ENCODE measurements at regions not wholly inside any gene's neighbourhood (a gene's known extent, or its start where the extent isn't known, plus 50 kb on each side); places are given as distances from the start of the nearest gene placed in this dataset.

GRCh38 chr9:108072740-108073139 is 583.2 kb upstream of the KLF4 start:
- DNase-seq (ENCODE audit: low spot score) (no peak), ATAC-seq (no peak), FAIRE-seq (no peak)
- Histone ChIP-seq H3K4me2 (ENCODE audit: low read depth, low read length) (no peak overlapping the region), H3K36me3 (replicated peaks in 1 of 2; ENCODE audit: control insufficient read depth in 1 of 2, insufficient read depth in 2 of 2, low read length in 2 of 2) (no peaks in the 10 kb centered on the region), H3K4me1 (ENCODE audit: insufficient read depth, low read length) (no peaks in the 10 kb centered on the region), H2AFZ (ENCODE audit: low read length) (no peak overlapping the region), H4K20me1 (ENCODE audit: insufficient read depth, low read length) (no peaks in the 10 kb centered on the region), H3K9me3 (ENCODE audit: low read length) (no peaks in the 10 kb centered on the region), H3K4me3 (replicated peaks in 1 of 3; ENCODE audit: insufficient read depth in 1 of 3, low read depth in 2 of 3, low read length in 3 of 3) (no peak overlapping the region), H3K27ac (ENCODE audit: extremely low read length, insufficient read depth, low read length) (no peak overlapping the region), H3K9ac (ENCODE audit: insufficient read depth, low read depth, low read length) (no peak overlapping the region), H3K79me2 (ENCODE audit: insufficient read depth, low read length) (no peaks in the 10 kb centered on the region), H3K27me3 (ENCODE audit: control insufficient read depth in 1 of 2, insufficient read depth in 2 of 2, low read length in 2 of 2) (peaks cover 0 to 4% of the 10 kb centered on the region in 2 experiments; a peak in 2 of 5 replicates)
- intact Hi-C loops (cut with micrococcal nuclease; ENCODE audit: unreplicated experiment) (no loop called here), in situ Hi-C loops (cut with HindIII; ENCODE audit: extremely low pct_ligation_motif_present, low pct_unique_long_range_greater_than_20kb) (no loop called here)
- BruUV-seq (replicated peaks) = no TSS peak
- no peak for TF ChIP-seq GFI1 (CRISPR knock-in tag; IDR thresholded peaks at IDR 0.05; ENCODE audit: borderline replicate concordance)
- TF ChIP-seq ZIK1 (CRISPR knock-in tag; IDR thresholded peaks at IDR 0.05; ENCODE audit: borderline replicate concordance, low read depth) = no peak
- CTCF ChIA-PET (ENCODE audit: low intra/inter-chr PET ratio, low total read pairs) = no interaction called here
- POLR2A ChIA-PET = no interaction called here
- WGBS (ENCODE audit: low lambda C conversion rate) = 86% methylated on average over 6 of the region's 6 CpGs

GRCh38 chr9:108070861-108071260 is 581.3 kb upstream of the KLF4 start:
- FAIRE-seq (no peak), ATAC-seq (no peak), DNase-seq (ENCODE audit: low spot score) (no peak)
- BruUV-seq (replicated peaks) = no TSS peak
- CTCF ChIA-PET (ENCODE audit: low intra/inter-chr PET ratio, low total read pairs) = no interaction called here
- Histone ChIP-seq H3K79me2 (ENCODE audit: insufficient read depth, low read length) (no peaks in the 10 kb centered on the region), H3K9me3 (ENCODE audit: low read length) (no peaks in the 10 kb centered on the region), H3K36me3 (replicated peaks in 1 of 2; ENCODE audit: control insufficient read depth in 1 of 2, insufficient read depth in 2 of 2, low read length in 2 of 2) (no peaks in the 10 kb centered on the region), H4K20me1 (ENCODE audit: insufficient read depth, low read length) (no peaks in the 10 kb centered on the region), H3K27me3 (ENCODE audit: control insufficient read depth in 1 of 2, insufficient read depth in 2 of 2, low read length in 2 of 2) (no peaks in the 10 kb centered on the region), H3K4me3 (replicated peaks in 1 of 3; ENCODE audit: insufficient read depth in 1 of 3, low read depth in 2 of 3, low read length in 3 of 3) (no peak overlapping the region), H3K4me2 (ENCODE audit: low read depth, low read length) (no peak overlapping the region), H3K9ac (ENCODE audit: insufficient read depth, low read depth, low read length) (no peak overlapping the region), H2AFZ (ENCODE audit: low read length) (no peak overlapping the region), H3K4me1 (ENCODE audit: insufficient read depth, low read length) (no peaks in the 10 kb centered on the region), H3K27ac (ENCODE audit: extremely low read length, insufficient read depth, low read length) (no peak overlapping the region)
- in situ Hi-C loops (cut with HindIII; ENCODE audit: extremely low pct_ligation_motif_present, low pct_unique_long_range_greater_than_20kb) (no loop called here), intact Hi-C loops (cut with micrococcal nuclease; ENCODE audit: unreplicated experiment) (no loop called here)
- POLR2A ChIA-PET = no interaction called here
- TF ChIP-seq ZFP82 (CRISPR knock-in tag; IDR thresholded peaks at IDR 0.05; ENCODE audit: borderline replicate concordance) (no peak), ZNF496 (CRISPR knock-in tag; IDR thresholded peaks at IDR 0.05; ENCODE audit: insufficient replicate concordance) (no peak)
- WGBS (ENCODE audit: low lambda C conversion rate) = 49% methylated on average over 5 of the region's 5 CpGs

All from HepG2 (cell line).